Erythroblast (primary cell): ENCODE measurements at regions not wholly inside any gene's neighbourhood (a gene's known extent, or its start where the extent isn't known, plus 50 kb on each side); places are given as distances from the start of the nearest gene placed in this dataset.

Experiments
- GATA1 ChIP-seq: IDR thresholded peaks from 2 replicates; pipeline ENCODE4 v1.6.1; 2011; ENCODE audit warnings: low read depth, mild to moderate bottlenecking, control low read depth, low read length, moderate library complexity
- POLR2A ChIP-seq: IDR thresholded peaks from 2 replicates; pipeline ENCODE4 v1.6.1; 2011; ENCODE audit warnings: mild to moderate bottlenecking, low read length

GRCh38 chr13:107305178-107305577 is 737.2 kb upstream of the ARGLU1 start:
- TF ChIP-seq POLR2A (no peak), GATA1 (no peak)
